ENCODE measurements at regions not wholly inside any gene's neighbourhood (a gene's known extent, or its start where the extent isn't known, plus 50 kb on each side); places are given as distances from the start of the nearest gene placed in this dataset.

DNA sequence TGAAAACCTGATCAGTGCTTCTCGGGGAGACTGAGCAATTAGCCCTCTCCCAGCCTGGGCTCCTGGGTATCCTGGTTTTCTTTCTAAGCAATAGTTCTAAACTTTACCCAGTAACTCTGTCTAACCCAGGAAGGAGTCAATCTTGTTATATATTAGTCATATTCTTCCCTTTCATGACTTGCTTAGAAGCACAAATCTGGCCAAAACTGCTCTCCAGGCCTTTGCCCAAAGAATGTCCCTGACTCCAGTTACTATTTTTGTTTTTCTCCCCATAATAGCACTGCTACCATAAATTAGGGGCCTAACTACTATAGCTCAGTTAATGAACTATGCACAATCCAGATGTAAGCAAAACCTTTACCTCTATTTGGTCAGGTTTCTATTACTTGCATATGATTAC is 355.8 kb upstream of the HTR2A start:
- Mint-ChIP-seq H3K4me3 (ENCODE audit: low read depth) (no peak overlapping the region), H3K36me3 (ENCODE audit: insufficient read depth) (no peaks in the 10 kb centered on the region), H3K9me3 (ENCODE audit: low read depth) (no peaks in the 10 kb centered on the region), H3K27ac (no peak overlapping the region), H3K4me1 (ENCODE audit: low read depth) (no peaks in the 10 kb centered on the region), H3K27me3 (peaks cover 9% of the 10 kb centered on the region)
- TF ChIP-seq, protein P1, sequence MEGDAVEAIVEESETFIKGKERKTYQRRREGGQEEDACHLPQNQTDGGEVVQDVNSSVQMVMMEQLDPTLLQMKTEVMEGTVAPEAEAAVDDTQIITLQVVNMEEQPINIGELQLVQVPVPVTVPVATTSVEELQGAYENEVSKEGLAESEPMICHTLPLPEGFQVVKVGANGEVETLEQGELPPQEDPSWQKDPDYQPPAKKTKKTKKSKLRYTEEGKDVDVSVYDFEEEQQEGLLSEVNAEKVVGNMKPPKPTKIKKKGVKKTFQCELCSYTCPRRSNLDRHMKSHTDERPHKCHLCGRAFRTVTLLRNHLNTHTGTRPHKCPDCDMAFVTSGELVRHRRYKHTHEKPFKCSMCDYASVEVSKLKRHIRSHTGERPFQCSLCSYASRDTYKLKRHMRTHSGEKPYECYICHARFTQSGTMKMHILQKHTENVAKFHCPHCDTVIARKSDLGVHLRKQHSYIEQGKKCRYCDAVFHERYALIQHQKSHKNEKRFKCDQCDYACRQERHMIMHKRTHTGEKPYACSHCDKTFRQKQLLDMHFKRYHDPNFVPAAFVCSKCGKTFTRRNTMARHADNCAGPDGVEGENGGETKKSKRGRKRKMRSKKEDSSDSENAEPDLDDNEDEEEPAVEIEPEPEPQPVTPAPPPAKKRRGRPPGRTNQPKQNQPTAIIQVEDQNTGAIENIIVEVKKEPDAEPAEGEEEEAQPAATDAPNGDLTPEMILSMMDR (IDR thresholded peaks at IDR 0.05; ENCODE audit: unreplicated experiment), result no peak
- no peak for DNase-seq (ENCODE audit: low spot score, unreplicated experiment)

DNA sequence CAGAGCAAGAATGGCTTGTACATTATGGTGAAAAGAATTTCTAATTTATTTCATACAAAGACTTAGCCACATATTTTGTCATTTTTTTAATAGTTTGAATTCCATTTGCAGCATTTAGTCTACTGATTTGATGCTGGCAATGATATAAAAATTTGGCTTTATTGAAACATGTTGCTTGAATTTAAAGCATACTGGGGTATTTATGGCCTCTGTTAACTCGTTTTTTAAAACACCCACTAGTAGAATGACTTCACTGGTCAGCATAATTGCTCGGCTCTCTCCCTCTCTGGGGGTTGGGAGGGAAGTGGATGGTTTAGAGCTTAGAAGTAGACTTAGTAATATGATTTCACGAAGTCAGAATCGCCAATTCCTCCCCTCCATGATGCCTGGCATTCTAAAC is 354.9 kb upstream of the HTR2A start:
- TF ChIP-seq, protein P1 (IDR thresholded peaks at IDR 0.05; ENCODE audit: unreplicated experiment), result no peak
- no peaks in the 10 kb centered on the region for H3K36me3 Mint-ChIP-seq (ENCODE audit: insufficient read depth)

DNA sequence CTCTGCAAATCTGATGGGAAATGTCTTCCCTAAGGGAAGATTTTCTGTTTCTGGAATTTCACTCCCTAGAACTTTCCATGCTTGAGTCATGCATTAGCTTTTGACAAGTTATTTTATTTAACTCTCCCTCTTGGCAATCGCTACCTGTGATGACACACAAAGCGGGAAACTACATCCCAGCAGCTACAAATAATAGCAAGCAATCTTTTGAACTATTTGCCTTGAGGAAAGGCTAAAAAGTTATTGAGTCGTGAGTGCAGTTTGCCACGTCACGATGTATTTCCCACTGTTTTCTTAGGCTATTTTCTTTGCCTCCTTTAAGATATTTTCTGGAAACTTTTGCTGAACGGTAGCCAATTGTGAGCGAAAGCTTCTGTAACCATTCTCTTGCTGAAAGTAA is 353.3 kb upstream of the HTR2A start:
- TF ChIP-seq, protein P1 (IDR thresholded peaks at IDR 0.05; ENCODE audit: unreplicated experiment), result no peak
- Mint-ChIP-seq H3K4me1 (ENCODE audit: low read depth) (no peaks in the 10 kb centered on the region), H3K36me3 (ENCODE audit: insufficient read depth) (no peaks in the 10 kb centered on the region), H3K4me3 (ENCODE audit: low read depth) (no peak overlapping the region), H3K27me3 (peaks cover 9% of the 10 kb centered on the region), H3K27ac (no peak overlapping the region), H3K9me3 (ENCODE audit: low read depth) (no peaks in the 10 kb centered on the region)
- DNase-seq (ENCODE audit: low spot score, unreplicated experiment), result no peak

More for the DNA sequence above, 354.9 kb upstream of the HTR2A start:
- Mint-ChIP-seq H3K4me1 (ENCODE audit: low read depth) (no peaks in the 10 kb centered on the region), H3K4me3 (ENCODE audit: low read depth) (no peak overlapping the region), H3K27ac (no peak overlapping the region), H3K27me3 (peaks cover 9% of the 10 kb centered on the region), H3K9me3 (ENCODE audit: low read depth) (no peaks in the 10 kb centered on the region)
- DNase-seq (ENCODE audit: low spot score, unreplicated experiment), result no peak

DNA sequence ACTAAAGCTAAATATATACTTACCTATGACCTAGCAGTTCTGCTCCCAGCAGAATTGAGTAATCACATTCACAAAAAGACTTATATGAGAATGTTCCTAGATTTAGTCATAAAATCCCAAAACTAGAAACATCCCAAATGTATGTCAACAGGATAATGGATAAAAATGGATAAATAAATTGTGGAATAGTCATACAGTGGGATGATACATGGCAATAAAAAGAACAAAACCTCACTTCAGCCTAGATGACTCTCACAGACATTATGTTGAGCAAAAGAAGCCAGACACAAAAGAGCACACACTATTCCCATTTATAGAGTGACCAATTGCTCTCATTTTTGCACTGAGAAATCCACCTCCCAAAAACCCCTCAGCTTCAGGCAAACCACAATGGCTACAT is 352.4 kb upstream of the HTR2A start:
- no peak for DNase-seq (ENCODE audit: low spot score, unreplicated experiment)
- TF ChIP-seq, protein P1 (IDR thresholded peaks at IDR 0.05; ENCODE audit: unreplicated experiment), result no peak
- no peak overlapping the region for H3K27ac Mint-ChIP-seq
- H3K27me3 Mint-ChIP-seq, result peaks cover 9% of the 10 kb centered on the region
- no peaks in the 10 kb centered on the region for H3K4me1 Mint-ChIP-seq (ENCODE audit: low read depth)
- no peaks in the 10 kb centered on the region for H3K36me3 Mint-ChIP-seq (ENCODE audit: insufficient read depth)
- H3K4me3 Mint-ChIP-seq (ENCODE audit: low read depth), result no peak overlapping the region
- no peaks in the 10 kb centered on the region for H3K9me3 Mint-ChIP-seq (ENCODE audit: low read depth)

- TF ChIP-seq, protein P1 (IDR thresholded peaks at IDR 0.05; ENCODE audit: unreplicated experiment), result no peak
- Mint-ChIP-seq H3K9me3 (ENCODE audit: low read depth) (no peaks in the 10 kb centered on the region), H3K36me3 (ENCODE audit: insufficient read depth) (no peaks in the 10 kb centered on the region), H3K4me3 (ENCODE audit: low read depth) (no peak overlapping the region), H3K27me3 (no peaks in the 10 kb centered on the region), H3K4me1 (ENCODE audit: low read depth) (no peaks in the 10 kb centered on the region), H3K27ac (no peak overlapping the region)
- no peak for DNase-seq (ENCODE audit: low spot score, unreplicated experiment)
Observed at GRCh38 chr13:47241446-47241845, 344.6 kb upstream of the HTR2A start.
